ENCODE measurements at regions not wholly inside any gene's neighbourhood (a gene's known extent, or its start where the extent isn't known, plus 50 kb on each side); places are given as distances from the start of the nearest gene placed in this dataset.

- no peak for TF ChIP-seq POLR2AphosphoS5 (IDR thresholded peaks at IDR 0.05; ENCODE audit: borderline replicate concordance, low read depth, low read length)
- no peak for TF ChIP-seq EZH2 (IDR thresholded peaks at IDR 0.05)
Measured at GRCh38 chr21:38729291-38729690, 76.4 kb upstream of the ETS2 start.
